HepG2 (cell line): ENCODE measurements at regions not wholly inside any gene's neighbourhood (a gene's known extent, or its start where the extent isn't known, plus 50 kb on each side); places are given as distances from the start of the nearest gene placed in this dataset.
A peak's percentile ranks its signal among the peaks of the same experiment; 100 is the strongest.

Source experiments
- ADNP ChIP-seq: sonication (generic); formaldehyde crosslinking; IDR thresholded peaks from 2 replicates; pipeline ENCODE4 v1.4.0; 2020; ENCODE audit warnings: missing genetic modification reagents
- AGO2 ChIP-seq: fragments of 200-400 bp; formaldehyde crosslinking; optimal IDR thresholded peaks from 2 replicates; pipeline ENCODE3; 2017; ENCODE audit warnings: mild to moderate bottlenecking, low read depth, low read length, moderate library complexity
- ATM ChIP-seq: fragments of 450-650 bp; IDR thresholded peaks from 2 replicates; pipeline ENCODE4 v1.7.1; 2017; ENCODE audit warnings: mild to moderate bottlenecking, borderline replicate concordance
- ATRX ChIP-seq: sonication (generic); formaldehyde crosslinking; IDR thresholded peaks from 2 replicates; pipeline ENCODE4 v1.4.0; 2020; ENCODE audit warnings: missing genetic modification reagents, borderline replicate concordance
- CHD2 ChIP-seq: IDR thresholded peaks from 2 replicates; pipeline ENCODE4 v1.6.1; 2011; ENCODE audit warnings: low read depth, low read length, improper control_type of control experiment
- GTF3A ChIP-seq: sonication (generic); formaldehyde crosslinking; conservative IDR thresholded peaks from 2 replicates; pipeline ENCODE4 v1.4.0; 2020; ENCODE audit warnings: mild to moderate bottlenecking, missing genetic modification reagents
- HMG20B ChIP-seq: conservative IDR thresholded peaks from 2 replicates; pipeline ENCODE4 v1.6.1; 2016; ENCODE audit warnings: missing genetic modification reagents, missing compliant biosample characterization
- IRX3 ChIP-seq: sonication (generic); formaldehyde crosslinking; IDR thresholded peaks from 2 replicates; pipeline ENCODE4 v1.8.1; 2023; ENCODE audit warnings: mild to moderate bottlenecking, low read depth, missing genetic modification reagents, borderline replicate concordance
- MTA1 ChIP-seq: sonication (generic); formaldehyde crosslinking; IDR thresholded peaks from 2 replicates; pipeline ENCODE4 v1.4.0; 2020; ENCODE audit warnings: missing genetic modification reagents, mild to moderate bottlenecking, borderline replicate concordance
- MTA3 ChIP-seq: sonication (generic); formaldehyde crosslinking; IDR thresholded peaks from 2 replicates; pipeline ENCODE4 v1.4.0; 2020; ENCODE audit warnings: missing genetic modification reagents
- RBM39 ChIP-seq: fragments of 200-400 bp; formaldehyde crosslinking; IDR thresholded peaks from one replicate; pipeline ENCODE4 v1.6.1; 2018; ENCODE audit warnings: antibody characterized with exemption, mild to moderate bottlenecking, low read depth, low read length; ENCODE audit not compliant: poor library complexity, severe bottlenecking
- REL ChIP-seq: sonication (generic); formaldehyde crosslinking; conservative IDR thresholded peaks from 2 replicates; pipeline ENCODE4 v1.8.0; 2022; ENCODE audit warnings: mild to moderate bottlenecking, missing genetic modification reagents, moderate library complexity
- YEATS4 ChIP-seq: sonication (generic); formaldehyde crosslinking; IDR thresholded peaks from 2 replicates; pipeline ENCODE4 v1.4.0; 2020; ENCODE audit warnings: missing genetic modification reagents, borderline replicate concordance
- ZNF136 ChIP-seq: sonication (generic); formaldehyde crosslinking; IDR thresholded peaks from 2 replicates; pipeline ENCODE4 v1.8.1; 2022; ENCODE audit warnings: low read depth, mild to moderate bottlenecking, moderate library complexity, missing genetic modification reagents
- ZNF496 ChIP-seq: sonication (generic); formaldehyde crosslinking; IDR thresholded peaks from 2 replicates; pipeline ENCODE4 v1.8.1; 2023; ENCODE audit warnings: mild to moderate bottlenecking, moderate library complexity, missing genetic modification reagents; ENCODE audit not compliant: insufficient replicate concordance
- ZNF510 ChIP-seq: sonication (generic); formaldehyde crosslinking; IDR thresholded peaks from 2 replicates; pipeline ENCODE4 v1.4.0; 2020; ENCODE audit warnings: low read depth, mild to moderate bottlenecking, missing genetic modification reagents
- ZNF607 ChIP-seq: sonication (generic); formaldehyde crosslinking; IDR thresholded peaks from 2 replicates; pipeline ENCODE4 v1.5.1; 2020; ENCODE audit warnings: missing genetic modification reagents, mild to moderate bottlenecking, borderline replicate concordance
- ZNF761 ChIP-seq: sonication (generic); formaldehyde crosslinking; conservative IDR thresholded peaks from 2 replicates; pipeline ENCODE4 v1.4.0; 2020; ENCODE audit warnings: mild to moderate bottlenecking, missing genetic modification reagents
- TF ChIP-seq, protein P1 (sequence below): IDR thresholded peaks from 2 replicates; pipeline ENCODE4 v1.6.1; 2016
- TF ChIP-seq, protein P2 (sequence below): sonication (generic); formaldehyde crosslinking; IDR thresholded peaks from 2 replicates; pipeline ENCODE4 v1.5.0; 2020; ENCODE audit warnings: mild to moderate bottlenecking, missing genetic modification reagents
- TF ChIP-seq, protein P3 (sequence below), 2 experiments: IDR thresholded peaks; 2 replicates each; pipeline ENCODE4 v1.6.1; 2011 to 2012; ENCODE audit warnings: low read length in 2 of 2, borderline replicate concordance in 1 of 2, low read depth in 1 of 2, mild to moderate bottlenecking in 1 of 2, moderate library complexity in 1 of 2

DNA sequence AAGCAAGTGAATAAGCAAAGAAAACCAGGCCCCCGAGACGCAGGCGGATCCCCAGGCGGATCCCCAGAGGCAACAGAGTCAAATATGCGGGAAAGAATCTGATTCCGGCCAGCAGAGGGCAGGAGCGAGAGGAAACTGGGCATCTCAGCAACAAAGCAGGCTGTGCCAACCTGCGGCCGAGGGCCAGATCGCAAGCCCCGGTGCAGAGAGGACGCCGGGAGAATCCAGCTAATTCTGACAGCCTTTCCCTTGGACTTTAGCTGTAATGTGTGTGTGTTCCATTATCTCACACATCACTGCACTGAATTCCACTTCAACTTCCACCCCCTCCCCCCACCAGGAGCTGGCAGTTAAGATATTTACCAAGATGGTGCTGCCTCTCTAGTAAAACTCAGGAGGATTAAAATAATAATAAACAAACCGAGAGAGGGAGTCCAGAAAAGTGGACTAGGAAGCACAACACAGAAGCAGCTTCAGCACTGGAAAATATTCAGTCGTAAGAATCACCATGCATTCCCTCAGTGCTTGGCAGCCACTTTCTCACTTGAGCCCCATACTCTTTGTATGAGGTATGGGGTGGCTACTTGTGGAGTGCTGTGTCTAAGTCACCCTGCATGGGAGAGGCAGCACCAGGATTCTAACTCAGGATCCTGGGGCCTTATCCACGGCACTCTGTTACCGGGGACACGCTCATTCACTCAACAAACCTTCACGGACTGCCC is 66.2 kb upstream of the SNX9 start (continued):
- TF ChIP-seq ZNF607 = no peak
- TF ChIP-seq, protein P1, sequence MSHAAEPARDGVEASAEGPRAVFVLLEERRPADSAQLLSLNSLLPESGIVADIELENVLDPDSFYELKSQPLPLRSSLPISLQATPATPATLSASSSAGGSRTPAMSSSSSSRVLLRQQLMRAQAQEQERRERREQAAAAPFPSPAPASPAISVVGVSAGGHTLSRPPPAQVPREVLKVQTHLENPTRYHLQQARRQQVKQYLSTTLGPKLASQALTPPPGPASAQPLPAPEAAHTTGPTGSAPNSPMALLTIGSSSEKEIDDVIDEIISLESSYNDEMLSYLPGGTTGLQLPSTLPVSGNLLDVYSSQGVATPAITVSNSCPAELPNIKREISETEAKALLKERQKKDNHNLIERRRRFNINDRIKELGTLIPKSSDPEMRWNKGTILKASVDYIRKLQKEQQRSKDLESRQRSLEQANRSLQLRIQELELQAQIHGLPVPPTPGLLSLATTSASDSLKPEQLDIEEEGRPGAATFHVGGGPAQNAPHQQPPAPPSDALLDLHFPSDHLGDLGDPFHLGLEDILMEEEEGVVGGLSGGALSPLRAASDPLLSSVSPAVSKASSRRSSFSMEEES (CRISPR knock-in tag) = peak; percentile 49; the same call in 1 of the 2 replicates
- TF ChIP-seq, protein P2, sequence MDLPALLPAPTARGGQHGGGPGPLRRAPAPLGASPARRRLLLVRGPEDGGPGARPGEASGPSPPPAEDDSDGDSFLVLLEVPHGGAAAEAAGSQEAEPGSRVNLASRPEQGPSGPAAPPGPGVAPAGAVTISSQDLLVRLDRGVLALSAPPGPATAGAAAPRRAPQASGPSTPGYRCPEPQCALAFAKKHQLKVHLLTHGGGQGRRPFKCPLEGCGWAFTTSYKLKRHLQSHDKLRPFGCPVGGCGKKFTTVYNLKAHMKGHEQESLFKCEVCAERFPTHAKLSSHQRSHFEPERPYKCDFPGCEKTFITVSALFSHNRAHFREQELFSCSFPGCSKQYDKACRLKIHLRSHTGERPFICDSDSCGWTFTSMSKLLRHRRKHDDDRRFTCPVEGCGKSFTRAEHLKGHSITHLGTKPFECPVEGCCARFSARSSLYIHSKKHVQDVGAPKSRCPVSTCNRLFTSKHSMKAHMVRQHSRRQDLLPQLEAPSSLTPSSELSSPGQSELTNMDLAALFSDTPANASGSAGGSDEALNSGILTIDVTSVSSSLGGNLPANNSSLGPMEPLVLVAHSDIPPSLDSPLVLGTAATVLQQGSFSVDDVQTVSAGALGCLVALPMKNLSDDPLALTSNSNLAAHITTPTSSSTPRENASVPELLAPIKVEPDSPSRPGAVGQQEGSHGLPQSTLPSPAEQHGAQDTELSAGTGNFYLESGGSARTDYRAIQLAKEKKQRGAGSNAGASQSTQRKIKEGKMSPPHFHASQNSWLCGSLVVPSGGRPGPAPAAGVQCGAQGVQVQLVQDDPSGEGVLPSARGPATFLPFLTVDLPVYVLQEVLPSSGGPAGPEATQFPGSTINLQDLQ (CRISPR knock-in tag) = no peak
- no peak for TF ChIP-seq GTF3A (CRISPR knock-in tag)
- no peak for TF ChIP-seq ADNP (CRISPR knock-in tag)
- TF ChIP-seq MTA1 (CRISPR knock-in tag) = no peak; the same call in 1 of the 2 replicates
- TF ChIP-seq ATRX (CRISPR knock-in tag) = no peak
- 0 out of 2 replicates have a peak, but pooled peaks have one; percentile 45 for TF ChIP-seq ZNF761 (CRISPR knock-in tag)
- TF ChIP-seq ZNF136 = no peak
- TF ChIP-seq RBM39 = no peak
- TF ChIP-seq MTA3 = no peak
- TF ChIP-seq REL (CRISPR knock-in tag) = 0 out of 2 replicates have a peak, but pooled peaks have one; percentile 4
- TF ChIP-seq YEATS4 (CRISPR knock-in tag) = no peak
- no peak for TF ChIP-seq ATM
- no peak for TF ChIP-seq ZNF496 (CRISPR knock-in tag)
- TF ChIP-seq ZNF510 (CRISPR knock-in tag) = peak; percentile 86; the same call in 1 of the 2 replicates
- TF ChIP-seq, protein P3, sequence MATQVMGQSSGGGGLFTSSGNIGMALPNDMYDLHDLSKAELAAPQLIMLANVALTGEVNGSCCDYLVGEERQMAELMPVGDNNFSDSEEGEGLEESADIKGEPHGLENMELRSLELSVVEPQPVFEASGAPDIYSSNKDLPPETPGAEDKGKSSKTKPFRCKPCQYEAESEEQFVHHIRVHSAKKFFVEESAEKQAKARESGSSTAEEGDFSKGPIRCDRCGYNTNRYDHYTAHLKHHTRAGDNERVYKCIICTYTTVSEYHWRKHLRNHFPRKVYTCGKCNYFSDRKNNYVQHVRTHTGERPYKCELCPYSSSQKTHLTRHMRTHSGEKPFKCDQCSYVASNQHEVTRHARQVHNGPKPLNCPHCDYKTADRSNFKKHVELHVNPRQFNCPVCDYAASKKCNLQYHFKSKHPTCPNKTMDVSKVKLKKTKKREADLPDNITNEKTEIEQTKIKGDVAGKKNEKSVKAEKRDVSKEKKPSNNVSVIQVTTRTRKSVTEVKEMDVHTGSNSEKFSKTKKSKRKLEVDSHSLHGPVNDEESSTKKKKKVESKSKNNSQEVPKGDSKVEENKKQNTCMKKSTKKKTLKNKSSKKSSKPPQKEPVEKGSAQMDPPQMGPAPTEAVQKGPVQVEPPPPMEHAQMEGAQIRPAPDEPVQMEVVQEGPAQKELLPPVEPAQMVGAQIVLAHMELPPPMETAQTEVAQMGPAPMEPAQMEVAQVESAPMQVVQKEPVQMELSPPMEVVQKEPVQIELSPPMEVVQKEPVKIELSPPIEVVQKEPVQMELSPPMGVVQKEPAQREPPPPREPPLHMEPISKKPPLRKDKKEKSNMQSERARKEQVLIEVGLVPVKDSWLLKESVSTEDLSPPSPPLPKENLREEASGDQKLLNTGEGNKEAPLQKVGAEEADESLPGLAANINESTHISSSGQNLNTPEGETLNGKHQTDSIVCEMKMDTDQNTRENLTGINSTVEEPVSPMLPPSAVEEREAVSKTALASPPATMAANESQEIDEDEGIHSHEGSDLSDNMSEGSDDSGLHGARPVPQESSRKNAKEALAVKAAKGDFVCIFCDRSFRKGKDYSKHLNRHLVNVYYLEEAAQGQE (IDR thresholded peaks at IDR 0.05; ENCODE audit: borderline replicate concordance in 1 of 2, low read depth in 1 of 2, low read length in 2 of 2) = no peak
- no peak for TF ChIP-seq AGO2
- no peak for TF ChIP-seq HMG20B (CRISPR knock-in tag)
- TF ChIP-seq IRX3 (CRISPR knock-in tag) = no peak
- TF ChIP-seq CHD2 = no peak
